ENCODE measurements at regions not wholly inside any gene's neighbourhood (a gene's known extent, or its start where the extent isn't known, plus 50 kb on each side); places are given as distances from the start of the nearest gene placed in this dataset.

DNA sequence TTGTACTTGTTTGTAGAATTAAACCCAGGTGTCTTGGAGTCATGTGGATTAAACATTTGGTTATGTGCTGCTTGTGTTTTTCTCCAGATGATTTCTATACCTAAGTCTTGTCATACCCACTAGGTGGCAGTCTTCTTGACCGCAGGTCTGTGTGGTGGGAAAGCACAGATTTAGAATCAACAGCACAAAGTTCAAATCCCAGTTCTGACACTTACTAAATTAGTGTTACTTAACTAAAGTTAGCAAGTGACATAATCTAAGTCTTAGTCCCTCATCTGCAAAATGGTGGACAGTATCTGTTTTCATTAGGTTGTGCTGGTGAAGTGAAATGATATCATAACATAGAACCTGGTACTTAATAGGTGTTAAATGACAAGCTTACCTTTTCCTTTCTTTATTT is 151.0 kb upstream of the ARHGAP5 start:
- TF ChIP-seq, protein P1, sequence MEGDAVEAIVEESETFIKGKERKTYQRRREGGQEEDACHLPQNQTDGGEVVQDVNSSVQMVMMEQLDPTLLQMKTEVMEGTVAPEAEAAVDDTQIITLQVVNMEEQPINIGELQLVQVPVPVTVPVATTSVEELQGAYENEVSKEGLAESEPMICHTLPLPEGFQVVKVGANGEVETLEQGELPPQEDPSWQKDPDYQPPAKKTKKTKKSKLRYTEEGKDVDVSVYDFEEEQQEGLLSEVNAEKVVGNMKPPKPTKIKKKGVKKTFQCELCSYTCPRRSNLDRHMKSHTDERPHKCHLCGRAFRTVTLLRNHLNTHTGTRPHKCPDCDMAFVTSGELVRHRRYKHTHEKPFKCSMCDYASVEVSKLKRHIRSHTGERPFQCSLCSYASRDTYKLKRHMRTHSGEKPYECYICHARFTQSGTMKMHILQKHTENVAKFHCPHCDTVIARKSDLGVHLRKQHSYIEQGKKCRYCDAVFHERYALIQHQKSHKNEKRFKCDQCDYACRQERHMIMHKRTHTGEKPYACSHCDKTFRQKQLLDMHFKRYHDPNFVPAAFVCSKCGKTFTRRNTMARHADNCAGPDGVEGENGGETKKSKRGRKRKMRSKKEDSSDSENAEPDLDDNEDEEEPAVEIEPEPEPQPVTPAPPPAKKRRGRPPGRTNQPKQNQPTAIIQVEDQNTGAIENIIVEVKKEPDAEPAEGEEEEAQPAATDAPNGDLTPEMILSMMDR (IDR thresholded peaks at IDR 0.05; ENCODE audit: insufficient read depth, low read length, poor library complexity, severe bottlenecking), result peak; percentile 61
- TF ChIP-seq EZH2phosphoT487 (conservative IDR thresholded peaks at IDR 0.05; ENCODE audit: low read length), result no peak

Measured in SU-DHL-6 (cell line).